HuH-7 (cell line): ENCODE measurements at regions not wholly inside any gene's neighbourhood (a gene's known extent, or its start where the extent isn't known, plus 50 kb on each side); places are given as distances from the start of the nearest gene placed in this dataset.

Experiments
- DNase-seq: peaks from one replicate; pipeline ENCODE4 v3.0.0; 2011; ENCODE audit warnings: low spot score

DNA sequence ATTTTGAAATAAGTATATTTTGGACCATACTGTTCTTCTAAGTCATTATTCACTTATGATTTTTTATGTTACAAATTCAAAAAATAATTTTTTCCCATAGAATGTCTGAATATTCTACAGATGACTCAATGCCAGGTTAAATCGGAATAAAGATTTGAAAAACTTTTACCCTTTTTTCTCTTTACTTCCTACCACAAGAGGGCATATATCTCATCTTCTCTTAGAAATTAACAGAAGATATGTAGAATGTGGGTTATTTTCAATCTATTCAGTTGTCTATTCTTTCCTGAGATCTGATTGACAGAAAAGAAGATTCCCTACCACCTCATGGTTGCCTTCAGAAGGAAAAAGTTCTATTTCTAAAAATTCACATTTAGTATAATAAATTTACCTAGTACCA lies 53.0 kb upstream of the KITLG start:
- no peak for DNase-seq

DNA sequence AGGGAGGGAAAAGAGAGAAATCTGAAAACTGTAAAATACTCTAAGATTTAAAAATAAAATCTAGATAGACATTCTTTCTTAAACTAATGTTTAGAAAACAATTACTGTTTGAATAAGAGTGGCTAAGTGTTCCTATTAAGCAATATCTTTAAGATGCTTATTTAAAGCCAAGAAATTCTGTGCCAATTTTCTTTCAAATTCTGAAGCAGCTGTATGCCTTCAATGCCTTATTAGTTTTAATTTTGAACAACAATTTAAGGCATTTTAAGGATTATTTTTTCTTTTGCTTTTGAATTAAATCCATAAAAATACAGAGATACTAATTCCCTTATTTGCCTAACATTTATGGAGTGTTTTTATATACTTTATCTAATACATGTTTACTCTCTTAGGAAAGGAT lies 50.3 kb upstream of the KITLG start:
- no peak for DNase-seq
